Loucy (cell line): ENCODE measurements at regions not wholly inside any gene's neighbourhood (a gene's known extent, or its start where the extent isn't known, plus 50 kb on each side); places are given as distances from the start of the nearest gene placed in this dataset.

Experiments
- H2AFZ ChIP-seq: fragments of 200-600 bp; sonication (generic); 2 replicates; pipeline ENCODE4 v1.6.0; 2016; ENCODE audit warnings: antibody characterized with exemption, mild to moderate bottlenecking, low read length, moderate library complexity
- H3F3A ChIP-seq: fragments of 200-600 bp; 2 replicates; pipeline ENCODE4 v1.6.0; 2016; ENCODE audit warnings: antibody characterized with exemption, low read depth, mild to moderate bottlenecking
- H3K27me3 ChIP-seq: fragments of 200-600 bp; sonication (generic); 2 replicates; pipeline ENCODE4 v1.6.1; 2014; ENCODE audit warnings: low read length, mild to moderate bottlenecking; ENCODE audit not compliant: insufficient read depth, poor library complexity, severe bottlenecking
- H3K36me3 ChIP-seq: fragments of 200-600 bp; sonication (generic); 2 replicates; pipeline ENCODE4 v1.6.1; 2016; ENCODE audit warnings: low read length; ENCODE audit not compliant: insufficient read depth
- H3K4me1 ChIP-seq: fragments of 200-600 bp; sonication (generic); 2 replicates; pipeline ENCODE4 v1.5.1; 2014; ENCODE audit warnings: low read length, mild to moderate bottlenecking; ENCODE audit not compliant: insufficient read depth, poor library complexity, severe bottlenecking
- H3K4me2 ChIP-seq: fragments of 200-600 bp; sonication (generic); 2 replicates; pipeline ENCODE4 v1.6.0; 2014; ENCODE audit warnings: antibody characterized with exemption, low read length, low read depth, mild to moderate bottlenecking; ENCODE audit not compliant: poor library complexity, severe bottlenecking
- H3K4me3 ChIP-seq: fragments of 200-600 bp; sonication (generic); 2 replicates; pipeline ENCODE4 v1.5.1; 2014; ENCODE audit warnings: low read length, mild to moderate bottlenecking, mixed read lengths; ENCODE audit not compliant: poor library complexity, severe bottlenecking
- H3K79me2 ChIP-seq: fragments of 200-600 bp; sonication (generic); 2 replicates; pipeline ENCODE4 v1.6.1; 2014; ENCODE audit warnings: low read length; ENCODE audit not compliant: insufficient read depth
- H3K9ac ChIP-seq: fragments of 200-600 bp; sonication (generic); 2 replicates; pipeline ENCODE4 v1.6.0; 2014; ENCODE audit warnings: mild to moderate bottlenecking, low read depth, low read length, moderate library complexity; ENCODE audit not compliant: poor library complexity, severe bottlenecking
- H3K9me2 ChIP-seq: fragments of 200-600 bp; sonication (generic); replicated peaks from 2 replicates; pipeline ENCODE4 v1.6.1; 2016; ENCODE audit warnings: low read depth, low read length, mixed read lengths
- H3K9me3 ChIP-seq: fragments of 200-600 bp; sonication (generic); 2 replicates; pipeline ENCODE4 v1.6.1; 2014; ENCODE audit warnings: mild to moderate bottlenecking, antibody characterized with exemption, low read length, low read depth; ENCODE audit not compliant: insufficient read depth
- H4K20me1 ChIP-seq: fragments of 200-600 bp; sonication (generic); 2 replicates; pipeline ENCODE4 v1.6.0; 2014; ENCODE audit warnings: antibody characterized with exemption, low read length, mild to moderate bottlenecking; ENCODE audit not compliant: insufficient read depth, poor library complexity, severe bottlenecking
- EZH2phosphoT487 ChIP-seq: fragments of 200-600 bp; IDR thresholded peaks from 2 replicates; pipeline ENCODE4 v1.6.1; 2018; ENCODE audit warnings: antibody characterized with exemption, mild to moderate bottlenecking, moderate library complexity, borderline replicate concordance
- TF ChIP-seq, protein P1 (sequence below): fragments of 200-600 bp; sonication (generic); conservative IDR thresholded peaks from 2 replicates; pipeline ENCODE4 v1.5.1; 2014; ENCODE audit warnings: mild to moderate bottlenecking, antibody characterized with exemption, low read length

GRCh38 chr11:131168839-131169713, 201.3 kb upstream of the NTM start:
- Histone ChIP-seq H3K79me2 (no peaks in the 10 kb centered on the region), H3K27me3 (no peaks in the 10 kb centered on the region), H3K9me3 (no peaks in the 10 kb centered on the region), H2AFZ (no peak overlapping the region), H3K36me3 (no peaks in the 10 kb centered on the region), H3K9me2 (no peaks in the 10 kb centered on the region), H3F3A (no peaks in the 10 kb centered on the region), H3K4me3 (no peak overlapping the region), H3K4me1 (no peaks in the 10 kb centered on the region), H3K9ac (no peak overlapping the region), H3K4me2 (no peak overlapping the region), H4K20me1 (no peaks in the 10 kb centered on the region)
- TF ChIP-seq, protein P1, sequence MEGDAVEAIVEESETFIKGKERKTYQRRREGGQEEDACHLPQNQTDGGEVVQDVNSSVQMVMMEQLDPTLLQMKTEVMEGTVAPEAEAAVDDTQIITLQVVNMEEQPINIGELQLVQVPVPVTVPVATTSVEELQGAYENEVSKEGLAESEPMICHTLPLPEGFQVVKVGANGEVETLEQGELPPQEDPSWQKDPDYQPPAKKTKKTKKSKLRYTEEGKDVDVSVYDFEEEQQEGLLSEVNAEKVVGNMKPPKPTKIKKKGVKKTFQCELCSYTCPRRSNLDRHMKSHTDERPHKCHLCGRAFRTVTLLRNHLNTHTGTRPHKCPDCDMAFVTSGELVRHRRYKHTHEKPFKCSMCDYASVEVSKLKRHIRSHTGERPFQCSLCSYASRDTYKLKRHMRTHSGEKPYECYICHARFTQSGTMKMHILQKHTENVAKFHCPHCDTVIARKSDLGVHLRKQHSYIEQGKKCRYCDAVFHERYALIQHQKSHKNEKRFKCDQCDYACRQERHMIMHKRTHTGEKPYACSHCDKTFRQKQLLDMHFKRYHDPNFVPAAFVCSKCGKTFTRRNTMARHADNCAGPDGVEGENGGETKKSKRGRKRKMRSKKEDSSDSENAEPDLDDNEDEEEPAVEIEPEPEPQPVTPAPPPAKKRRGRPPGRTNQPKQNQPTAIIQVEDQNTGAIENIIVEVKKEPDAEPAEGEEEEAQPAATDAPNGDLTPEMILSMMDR, result no peak
- no peak for TF ChIP-seq EZH2phosphoT487

GRCh38 chr11:131172011-131172410, 198.4 kb upstream of the NTM start:
- no peak overlapping the region for H2AFZ ChIP-seq
- TF ChIP-seq EZH2phosphoT487, result no peak
- TF ChIP-seq, protein P1, result no peak

DNA sequence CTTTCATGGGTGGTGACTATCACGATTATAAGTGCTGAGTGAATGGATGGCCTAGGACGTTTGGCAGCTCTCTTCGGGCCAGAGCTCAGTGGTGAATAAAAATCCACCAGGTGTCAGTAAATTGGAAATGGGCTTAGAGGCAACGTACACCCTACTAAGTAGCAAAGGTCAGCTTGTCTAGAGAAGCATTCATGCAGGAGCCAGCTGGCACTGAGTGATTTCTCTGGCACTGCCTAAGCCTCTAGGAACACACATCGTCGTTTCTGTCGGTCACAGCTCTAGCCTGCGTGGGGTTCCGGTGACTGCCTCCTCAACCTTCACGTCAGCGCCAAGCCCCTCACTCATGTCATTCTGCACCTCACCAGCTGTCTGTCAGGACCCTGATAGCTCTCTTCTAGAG, 192.4 kb upstream of the NTM start:
- no peaks in the 10 kb centered on the region for H3F3A ChIP-seq
- H3K4me2 ChIP-seq, result no peak overlapping the region
- H3K9me3 ChIP-seq, result no peaks in the 10 kb centered on the region
- no peaks in the 10 kb centered on the region for H3K36me3 ChIP-seq
- no peaks in the 10 kb centered on the region for H3K79me2 ChIP-seq
- no peaks in the 10 kb centered on the region for H3K4me1 ChIP-seq
- TF ChIP-seq EZH2phosphoT487, result no peak
- TF ChIP-seq, protein P1, result no peak
- H3K27me3 ChIP-seq, result no peaks in the 10 kb centered on the region
- H3K9ac ChIP-seq, result no peak overlapping the region
- no peak overlapping the region for H3K4me3 ChIP-seq
- no peak overlapping the region for H2AFZ ChIP-seq
- no peaks in the 10 kb centered on the region for H3K9me2 ChIP-seq
- H4K20me1 ChIP-seq, result no peaks in the 10 kb centered on the region

More at GRCh38 chr11:131172011-131172410, 198.4 kb upstream of the NTM start:
- no peaks in the 10 kb centered on the region for H3K79me2 ChIP-seq
- H3K36me3 ChIP-seq, result no peaks in the 10 kb centered on the region
- H3K9ac ChIP-seq, result no peak overlapping the region
- no peaks in the 10 kb centered on the region for H4K20me1 ChIP-seq
- no peaks in the 10 kb centered on the region for H3K4me1 ChIP-seq
- H3K4me2 ChIP-seq, result no peak overlapping the region
- H3K9me2 ChIP-seq, result no peaks in the 10 kb centered on the region
- no peak overlapping the region for H3K4me3 ChIP-seq
- H3K9me3 ChIP-seq, result no peaks in the 10 kb centered on the region
- no peaks in the 10 kb centered on the region for H3K27me3 ChIP-seq
- no peaks in the 10 kb centered on the region for H3F3A ChIP-seq
